ENCODE measurements at regions not wholly inside any gene's neighbourhood (a gene's known extent, or its start where the extent isn't known, plus 50 kb on each side); places are given as distances from the start of the nearest gene placed in this dataset.

GRCh38 chr10:121076776-121077715 lies 225.9 kb downstream of the WDR11 start:
- no peak for DNase-seq

GRCh38 chr10:121078036-121078435 lies 226.9 kb downstream of the WDR11 start:
- no peak for DNase-seq

DNA sequence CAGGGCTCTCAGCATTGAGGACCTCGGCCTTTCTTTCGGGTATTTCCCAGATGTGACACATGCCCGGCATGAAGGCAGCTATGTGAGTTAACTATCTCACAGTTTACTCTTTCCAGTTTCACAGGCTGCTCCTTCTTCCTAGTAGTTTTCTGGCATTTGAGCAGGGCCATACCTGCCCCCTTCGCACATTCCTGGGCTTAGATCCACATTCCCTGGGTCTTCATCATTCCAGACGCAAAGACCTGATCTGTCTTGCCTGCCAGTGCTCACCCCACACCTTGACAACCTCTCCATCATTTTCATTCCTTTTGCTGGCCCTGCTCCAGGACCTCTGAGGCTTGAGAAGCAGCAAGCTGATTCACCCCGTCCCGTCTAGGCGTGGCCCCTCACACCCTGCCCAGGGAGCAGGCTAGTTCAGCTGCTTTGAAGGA lies 227.5 kb downstream of the WDR11 start:
- DNase-seq: no peak

GRCh38 chr10:121079226-121079625 lies 228.1 kb downstream of the WDR11 start:
- DNase-seq: no peak

DNA sequence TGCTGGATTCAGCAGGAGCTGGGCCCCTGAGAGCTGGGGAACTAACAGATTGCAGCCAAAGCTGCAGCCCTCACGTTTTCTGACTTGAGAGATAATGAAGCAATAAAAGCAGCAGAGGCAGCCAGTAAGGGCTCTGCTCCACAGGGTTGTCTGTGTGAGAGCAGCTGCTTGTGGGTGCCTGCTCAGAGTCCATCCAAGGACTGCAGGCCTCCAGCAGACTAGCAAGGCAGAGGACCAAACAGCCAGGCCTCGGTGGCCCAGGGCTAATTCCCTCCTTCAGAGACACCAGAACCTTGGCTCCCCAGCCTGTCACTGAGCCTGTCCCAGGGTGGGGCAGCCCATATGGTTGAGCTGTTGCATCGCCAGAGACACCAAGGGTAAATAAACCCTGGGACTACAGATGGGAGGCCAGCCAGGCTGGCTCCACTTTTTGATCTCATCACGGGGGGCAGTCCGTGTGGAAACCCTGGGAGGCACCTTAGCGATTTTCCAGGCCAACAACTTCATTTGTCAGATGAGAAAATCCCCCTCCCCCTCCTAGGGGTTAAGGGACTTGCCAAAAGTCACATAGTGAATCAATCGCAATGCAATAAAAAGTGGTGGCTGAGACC lies 229.2 kb downstream of the WDR11 start:
- no peak for DNase-seq

GRCh38 chr10:121081306-121081705 lies 230.1 kb downstream of the WDR11 start:
- DNase-seq: no peak

- DNase-seq: no peak
These were observed 231.8 kb downstream of the WDR11 start for GRCh38 chr10:121082984-121083383.

- DNase-seq: no peak
These were observed 233.0 kb downstream of the WDR11 start for GRCh38 chr10:121084016-121084674.

DNA sequence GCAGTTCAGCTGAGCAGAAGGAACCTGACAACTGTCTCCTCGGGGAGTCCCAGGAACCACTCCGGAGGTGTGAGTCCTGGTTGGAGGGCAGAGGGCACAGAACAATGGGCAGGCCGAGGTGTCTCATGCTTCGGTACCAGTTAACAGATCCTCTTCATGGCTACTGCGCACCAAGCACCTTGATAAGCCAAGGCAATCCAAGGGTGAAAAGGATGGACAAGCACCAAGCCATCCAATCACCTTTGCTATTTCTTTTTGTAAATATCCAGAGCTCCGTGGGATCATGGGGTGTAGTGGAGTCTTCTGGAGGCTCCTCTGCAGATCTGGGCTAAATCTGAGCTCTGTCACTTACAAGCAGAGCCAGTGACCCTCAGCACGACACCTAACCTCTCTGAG lies 233.5 kb downstream of the WDR11 start:
- DNase-seq: no peak

DNA sequence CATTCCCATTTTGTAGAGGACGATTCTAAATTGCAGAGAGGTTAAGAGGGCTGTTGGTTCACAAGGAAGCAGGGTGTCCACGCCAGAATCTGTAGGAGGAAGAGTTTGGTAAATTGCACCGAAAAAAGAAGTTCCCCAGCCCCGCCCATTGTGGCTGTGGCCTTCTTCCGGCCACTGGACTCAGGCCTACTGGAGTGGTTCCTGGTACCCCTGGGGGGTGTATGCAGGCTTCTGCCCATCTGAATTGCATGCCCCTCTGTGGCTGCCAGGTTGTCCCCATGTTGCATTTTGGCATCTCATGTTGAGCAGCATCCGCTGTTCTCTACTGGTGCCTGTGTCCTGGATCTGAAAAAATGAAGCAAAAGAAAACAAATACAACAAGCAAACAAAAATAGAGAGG lies 234.2 kb downstream of the WDR11 start:
- no peak for DNase-seq

DNA sequence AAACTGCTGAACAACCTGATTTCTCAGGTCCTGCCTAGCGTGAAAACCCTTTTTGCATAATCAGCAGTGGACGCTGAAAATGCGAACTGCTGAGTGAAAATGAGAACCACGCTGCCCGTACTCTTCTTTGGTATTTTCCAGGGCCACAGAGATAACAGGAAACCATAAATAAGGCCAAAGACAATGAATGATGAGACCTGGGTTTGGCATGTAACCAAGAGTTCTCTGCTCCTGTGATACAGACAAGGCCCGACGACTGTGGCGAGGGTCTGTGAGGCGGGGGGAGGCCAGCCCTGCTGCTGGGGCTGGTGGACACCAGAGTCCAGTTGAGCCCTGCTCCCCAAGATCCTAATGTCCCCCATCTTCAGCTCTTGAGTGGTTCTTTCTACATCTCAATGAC lies 236.0 kb downstream of the WDR11 start:
- no peak for DNase-seq

GRCh38 chr10:121087688-121088087 lies 236.5 kb downstream of the WDR11 start:
- no peak for DNase-seq

- DNase-seq: no peak
These were observed 237.4 kb downstream of the WDR11 start for GRCh38 chr10:121088524-121088923.

- no peak for DNase-seq
These were observed 238.3 kb downstream of the WDR11 start for GRCh38 chr10:121089434-121089833.

GRCh38 chr10:121091961-121092719 lies 241.0 kb downstream of the WDR11 start:
- DNase-seq: no peak

GRCh38 chr10:121092720-121093095 lies 241.5 kb downstream of the WDR11 start:
- no peak for DNase-seq

DNA sequence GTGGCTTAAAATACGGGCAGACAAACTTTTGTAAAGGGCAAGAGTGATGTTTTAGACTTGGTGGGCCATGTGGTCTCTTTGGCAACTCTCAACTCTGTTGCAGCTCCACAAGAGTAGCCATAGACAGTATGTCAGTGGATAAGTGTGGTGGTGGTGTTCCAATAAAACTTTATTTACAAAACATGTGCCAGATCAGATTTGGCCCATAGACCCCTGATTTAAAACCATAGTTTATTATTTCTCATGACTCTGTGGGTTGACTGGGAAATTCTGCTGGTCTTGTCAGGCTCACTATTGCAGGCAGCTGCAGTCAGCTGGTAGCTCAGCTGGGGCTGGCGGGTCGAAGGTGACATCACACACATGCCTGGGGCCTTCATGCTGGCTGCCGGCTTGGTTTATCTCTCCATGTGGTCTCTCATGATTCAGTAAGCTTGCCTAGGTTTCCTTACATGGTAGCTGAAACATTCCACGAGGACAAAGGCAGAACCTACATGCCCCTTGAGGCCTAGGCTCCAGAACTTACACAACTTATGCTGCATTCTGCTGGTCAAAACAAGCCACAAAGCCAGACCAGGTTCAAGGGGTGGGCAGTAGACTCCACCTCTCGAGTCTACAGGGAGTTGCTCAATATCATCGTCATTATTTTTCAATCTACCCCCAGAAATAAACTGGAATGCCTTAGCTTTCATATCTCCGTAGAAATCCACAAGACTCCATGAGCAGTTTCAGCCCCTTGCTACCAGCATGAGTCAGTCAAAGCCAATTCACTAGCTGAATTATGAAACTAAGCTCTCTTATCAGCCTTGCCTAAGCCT lies 245.7 kb downstream of the WDR11 start:
- DNase-seq: no peak

DNA sequence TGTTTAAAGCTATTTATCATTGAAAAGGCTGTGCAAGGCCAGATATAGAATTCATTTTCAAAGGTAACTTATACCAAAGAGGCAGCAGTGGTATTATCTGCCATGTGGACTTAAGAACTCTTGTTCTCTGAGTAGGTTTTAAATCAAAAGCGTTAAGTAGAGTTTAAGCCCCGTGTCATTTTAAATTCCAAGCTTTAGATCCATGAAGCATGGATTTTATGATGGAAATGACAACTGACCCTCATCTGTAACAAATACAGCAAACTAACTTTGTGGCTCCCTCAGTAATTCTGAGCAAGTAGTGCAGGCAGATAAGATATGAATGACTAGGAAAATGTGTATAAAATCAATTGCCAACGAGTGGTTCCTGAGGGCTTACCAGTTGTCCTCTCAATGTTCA lies 247.0 kb downstream of the WDR11 start:
- no peak for DNase-seq

- DNase-seq: no peak
These were observed 247.6 kb downstream of the WDR11 start for GRCh38 chr10:121098751-121099150.

DNA sequence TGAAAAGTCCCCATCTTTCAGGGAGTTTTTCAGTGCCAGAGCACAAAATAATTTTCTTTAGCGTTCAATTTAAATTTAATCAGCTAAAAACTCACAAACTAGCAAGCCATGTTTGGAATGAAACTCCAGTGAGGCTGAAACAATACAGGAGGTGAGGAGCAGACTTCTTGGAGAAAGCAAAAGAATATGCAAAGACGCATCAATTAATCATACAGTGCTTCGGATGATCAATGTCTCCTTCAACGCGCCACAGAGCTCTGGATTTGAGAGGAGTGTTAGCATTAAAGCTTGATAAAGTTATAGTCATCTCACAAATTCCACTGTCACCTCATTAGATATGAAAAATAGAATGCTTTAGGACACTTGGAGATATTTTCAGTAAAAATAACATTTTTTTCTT lies 248.0 kb downstream of the WDR11 start:
- DNase-seq: no peak

DNA sequence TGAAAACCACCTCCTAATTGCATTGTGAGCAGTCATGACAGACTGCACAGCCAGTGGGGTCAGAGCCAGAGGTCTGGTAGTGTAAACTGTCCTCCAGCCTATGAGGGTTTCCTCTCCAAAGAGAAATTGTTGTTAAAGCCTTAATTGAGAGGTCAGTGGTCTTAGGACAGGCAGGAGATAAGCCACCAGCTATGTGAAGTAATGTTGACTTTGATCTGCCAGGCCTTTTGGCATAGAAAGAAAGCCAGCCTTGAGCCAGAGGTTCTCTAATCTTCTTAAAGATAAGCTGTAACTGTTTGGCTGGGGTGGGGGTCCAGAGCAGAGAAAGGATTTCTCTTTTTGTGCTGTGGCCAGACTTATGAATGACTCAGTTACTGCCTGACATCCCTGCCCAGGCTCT lies 248.4 kb downstream of the WDR11 start:
- no peak for DNase-seq

GRCh38 chr10:121101561-121101960 lies 250.4 kb downstream of the WDR11 start:
- DNase-seq: no peak
